Body of pancreas (tissue), 4 donors: ENCODE measurements at regions not wholly inside any gene's neighbourhood (a gene's known extent, or its start where the extent isn't known, plus 50 kb on each side); places are given as distances from the start of the nearest gene placed in this dataset.

ENCODE experiments used
- POLR2A ChIP-seq, 3 donors: fragments of 450-650 bp; IDR thresholded peaks; one replicate each; pipeline ENCODE4 v1.6.1; 2016; ENCODE audit warnings: antibody characterized with exemption in 3 of 3, mild to moderate bottlenecking in 2 of 3
- TF ChIP-seq, protein P1 (sequence below), 7 experiments: fragments of 450-650 bp in 4 of 7; fragments of 200-600 bp in 3 of 7; sonication (generic) in 3 of 7; IDR thresholded peaks; one replicate each; pipeline ENCODE4 v1.5.1; 2016 to 2019; ENCODE audit warnings: antibody characterized with exemption in 7 of 7

DNA sequence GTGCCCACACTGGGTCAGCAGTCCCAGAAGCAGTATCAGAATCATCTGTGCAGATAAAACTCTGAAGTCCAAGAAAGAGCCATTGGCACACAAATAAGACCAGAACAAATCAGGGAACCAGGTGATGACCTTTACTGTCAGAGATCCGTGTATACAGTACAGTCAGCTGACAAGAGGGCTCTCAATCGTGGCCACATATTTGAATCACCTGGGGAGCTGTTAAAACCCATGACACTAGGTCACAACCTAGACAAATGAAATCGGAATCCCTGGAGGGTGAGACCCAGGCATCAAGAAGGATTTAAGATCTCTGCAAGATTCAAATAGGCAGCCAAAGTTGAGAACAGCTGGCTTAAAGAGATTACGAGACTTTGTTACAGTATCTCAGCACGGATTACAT is 807.1 kb downstream of the RNF144A start:
- TF ChIP-seq, protein P1, sequence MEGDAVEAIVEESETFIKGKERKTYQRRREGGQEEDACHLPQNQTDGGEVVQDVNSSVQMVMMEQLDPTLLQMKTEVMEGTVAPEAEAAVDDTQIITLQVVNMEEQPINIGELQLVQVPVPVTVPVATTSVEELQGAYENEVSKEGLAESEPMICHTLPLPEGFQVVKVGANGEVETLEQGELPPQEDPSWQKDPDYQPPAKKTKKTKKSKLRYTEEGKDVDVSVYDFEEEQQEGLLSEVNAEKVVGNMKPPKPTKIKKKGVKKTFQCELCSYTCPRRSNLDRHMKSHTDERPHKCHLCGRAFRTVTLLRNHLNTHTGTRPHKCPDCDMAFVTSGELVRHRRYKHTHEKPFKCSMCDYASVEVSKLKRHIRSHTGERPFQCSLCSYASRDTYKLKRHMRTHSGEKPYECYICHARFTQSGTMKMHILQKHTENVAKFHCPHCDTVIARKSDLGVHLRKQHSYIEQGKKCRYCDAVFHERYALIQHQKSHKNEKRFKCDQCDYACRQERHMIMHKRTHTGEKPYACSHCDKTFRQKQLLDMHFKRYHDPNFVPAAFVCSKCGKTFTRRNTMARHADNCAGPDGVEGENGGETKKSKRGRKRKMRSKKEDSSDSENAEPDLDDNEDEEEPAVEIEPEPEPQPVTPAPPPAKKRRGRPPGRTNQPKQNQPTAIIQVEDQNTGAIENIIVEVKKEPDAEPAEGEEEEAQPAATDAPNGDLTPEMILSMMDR (IDR thresholded peaks at IDR 0.05) = no peak
- no peak for TF ChIP-seq POLR2A (IDR thresholded peaks at IDR 0.05)
